ENCODE measurements at regions not wholly inside any gene's neighbourhood (a gene's known extent, or its start where the extent isn't known, plus 50 kb on each side); places are given as distances from the start of the nearest gene placed in this dataset.

GRCh38 chr20:12434672-12435071 lies 517.0 kb downstream of the BTBD3 start:
- Histone ChIP-seq H3K27ac (replicated peaks) (no peak overlapping the region), H3K27me3 (ENCODE audit: insufficient read depth, poor library complexity, severe bottlenecking) (no peaks in the 10 kb centered on the region), H3K4me3 (replicated peaks; ENCODE audit: insufficient read depth, low read length) (no peak overlapping the region)
- TF ChIP-seq CTCF (IDR thresholded peaks at IDR 0.05; ENCODE audit: insufficient read depth, low read length) (no peak), GABPA (IDR thresholded peaks at IDR 0.05; ENCODE audit: low read depth) (no peak), REST (IDR thresholded peaks at IDR 0.05; ENCODE audit: insufficient replicate concordance, low read depth) (no peak), SPI1 (IDR thresholded peaks at IDR 0.05; ENCODE audit: borderline replicate concordance, low read depth) (no peak), POLR2AphosphoS5 (IDR thresholded peaks at IDR 0.05; ENCODE audit: low read depth) (no peak)
- no peak for DNase-seq (ENCODE audit: low read depth in 1 of 2, low spot score in 1 of 2)

- H3K27ac ChIP-seq (replicated peaks): no peak overlapping the region
- no peak overlapping the region for H3K4me3 ChIP-seq (replicated peaks; ENCODE audit: insufficient read depth, low read length)
- no peak for DNase-seq (ENCODE audit: low read depth in 1 of 2, low spot score in 1 of 2)
- TF ChIP-seq POLR2AphosphoS5 (IDR thresholded peaks at IDR 0.05; ENCODE audit: low read depth) (no peak), CTCF (IDR thresholded peaks at IDR 0.05; ENCODE audit: insufficient read depth, low read length) (no peak), SPI1 (IDR thresholded peaks at IDR 0.05; ENCODE audit: borderline replicate concordance, low read depth) (no peak), GABPA (IDR thresholded peaks at IDR 0.05; ENCODE audit: low read depth) (no peak), REST (IDR thresholded peaks at IDR 0.05; ENCODE audit: insufficient replicate concordance, low read depth) (no peak)
- H3K27me3 ChIP-seq (ENCODE audit: insufficient read depth, poor library complexity, severe bottlenecking): no peaks in the 10 kb centered on the region
These were observed 517.6 kb downstream of the BTBD3 start for GRCh38 chr20:12435268-12435667.

GRCh38 chr20:12453711-12454110 lies 536.0 kb downstream of the BTBD3 start:
- no peak for DNase-seq (ENCODE audit: low read depth in 1 of 2, low spot score in 1 of 2)
- no peaks in the 10 kb centered on the region for H3K27me3 ChIP-seq (ENCODE audit: insufficient read depth, poor library complexity, severe bottlenecking)
- no peak for TF ChIP-seq GABPA (IDR thresholded peaks at IDR 0.05; ENCODE audit: low read depth)
- TF ChIP-seq REST (IDR thresholded peaks at IDR 0.05; ENCODE audit: insufficient replicate concordance, low read depth): no peak
- TF ChIP-seq CTCF (IDR thresholded peaks at IDR 0.05; ENCODE audit: insufficient read depth, low read length): no peak
- TF ChIP-seq SPI1 (IDR thresholded peaks at IDR 0.05; ENCODE audit: borderline replicate concordance, low read depth): no peak
- no peak for TF ChIP-seq POLR2AphosphoS5 (IDR thresholded peaks at IDR 0.05; ENCODE audit: low read depth)
- no peak overlapping the region for H3K27ac ChIP-seq (replicated peaks)
- no peak overlapping the region for H3K4me3 ChIP-seq (replicated peaks; ENCODE audit: insufficient read depth, low read length)

All from HL-60 (cell line).